ENCODE measurements at regions not wholly inside any gene's neighbourhood (a gene's known extent, or its start where the extent isn't known, plus 50 kb on each side); places are given as distances from the start of the nearest gene placed in this dataset.

- TF ChIP-seq CTCF (conservative IDR thresholded peaks at IDR 0.05) = no peak
- no peak overlapping the region for H3K56ac ChIP-seq (ENCODE audit: insufficient read length, low read depth, low read length)
Measured at GRCh38 chr12:42963988-42964387, 374.4 kb upstream of the PRICKLE1 start.

More at GRCh38 chr12:42963988-42964387, 374.4 kb upstream of the PRICKLE1 start:
- H2BK15ac ChIP-seq (ENCODE audit: low read depth, low read length) = no peak overlapping the region
- no peaks in the 10 kb centered on the region for H3K23me2 ChIP-seq (ENCODE audit: insufficient read length, low read depth, low read length, poor library complexity, severe bottlenecking)
- no peaks in the 10 kb centered on the region for H3K79me2 ChIP-seq (ENCODE audit: insufficient read depth, low read length)
- no peak overlapping the region for H2BK120ac ChIP-seq (ENCODE audit: low read depth, low read length, poor library complexity, severe bottlenecking)
- H3K23ac ChIP-seq (ENCODE audit: insufficient read length, low read depth, low read length) = no peak overlapping the region
- H3K14ac ChIP-seq (ENCODE audit: insufficient read depth, low read length) = no peak overlapping the region
- no peaks in the 10 kb centered on the region for H3K4me1 Mint-ChIP-seq
- no peak overlapping the region for H3K4ac ChIP-seq (ENCODE audit: low read depth, low read length)
- H2AFZ ChIP-seq (ENCODE audit: low read length) = no peak overlapping the region
- no peaks in the 10 kb centered on the region for H4K20me1 ChIP-seq (ENCODE audit: control insufficient read depth, insufficient read depth, insufficient read length)
- no peak overlapping the region for H4K91ac ChIP-seq (ENCODE audit: insufficient read length, low read depth, low read length)
- no peak for DNase-seq
- no CpG with 5 or more reads among the region's 3 CpGs for WGBS (ENCODE audit: extremely low coverage, insufficient read length, low lambda C conversion rate)
- no peak overlapping the region for H3K27ac Mint-ChIP-seq
- no peak overlapping the region for H3K27ac ChIP-seq (ENCODE audit: insufficient read length, low read depth, low read length)
- H3K4me3 Mint-ChIP-seq = no peak overlapping the region
- H3K36me3 Mint-ChIP-seq (ENCODE audit: insufficient read depth in 1 of 3, low read depth in 3 of 3) = no peaks in the 10 kb centered on the region
- H3K27me3 ChIP-seq (ENCODE audit: insufficient read depth, low read length) = no peaks in the 10 kb centered on the region
- no peaks in the 10 kb centered on the region for H3K79me1 ChIP-seq (ENCODE audit: insufficient read depth, low read depth, low read length, poor library complexity, severe bottlenecking)
- H2BK5ac ChIP-seq (ENCODE audit: insufficient read length, low read length) = no peak overlapping the region
- no peak overlapping the region for H2BK12ac ChIP-seq (ENCODE audit: insufficient read length, low read depth, low read length)
- H3K9ac ChIP-seq (ENCODE audit: extremely low read depth, insufficient read length, low read length) = no peak overlapping the region
- H3K9me3 Mint-ChIP-seq = no peaks in the 10 kb centered on the region
- no peak overlapping the region for H3K4me2 ChIP-seq (ENCODE audit: insufficient read depth, insufficient read length, low read length)
- H2AK5ac ChIP-seq (ENCODE audit: insufficient read length, low read length) = no peak overlapping the region
- H3K9me3 ChIP-seq (ENCODE audit: control insufficient read depth, low read depth, low read length) = no peaks in the 10 kb centered on the region
- no peak overlapping the region for H3T11ph ChIP-seq (ENCODE audit: low read length)
- H4K5ac ChIP-seq (ENCODE audit: insufficient read length, low read depth, low read length) = no peak overlapping the region
- H4K8ac ChIP-seq (replicated peaks; ENCODE audit: insufficient read length, low read depth, low read length) = no peak overlapping the region
- no peak overlapping the region for H2BK20ac ChIP-seq (ENCODE audit: low read depth, low read length, poor library complexity, severe bottlenecking)
- no peak overlapping the region for H3K18ac ChIP-seq (ENCODE audit: insufficient read length, low read depth, low read length)
- H3K27me3 Mint-ChIP-seq (ENCODE audit: low read depth) = no peaks in the 10 kb centered on the region
- H3K4me1 ChIP-seq (ENCODE audit: insufficient read depth, low read length) = no peaks in the 10 kb centered on the region; the same call in 1 of the 2 replicates
